KOPT-K1 (cell line): ENCODE measurements at regions not wholly inside any gene's neighbourhood (a gene's known extent, or its start where the extent isn't known, plus 50 kb on each side); places are given as distances from the start of the nearest gene placed in this dataset.

ENCODE experiments used
- H3K27ac ChIP-seq: fragments of 200-600 bp; sonication (generic); 2 replicates; pipeline ENCODE4 v1.5.1; 2016; ENCODE audit warnings: antibody characterized with exemption, mild to moderate bottlenecking, low read depth, low read length; ENCODE audit not compliant: poor library complexity, severe bottlenecking
- H3K36me3 ChIP-seq: fragments of 200-600 bp; sonication (generic); 2 replicates; pipeline ENCODE4 v1.5.1; 2017; ENCODE audit warnings: antibody characterized with exemption, mild to moderate bottlenecking, low read length, moderate library complexity; ENCODE audit not compliant: insufficient read depth
- H3K9me3 ChIP-seq: fragments of 200-600 bp; sonication (generic); 2 replicates; pipeline ENCODE4 v1.5.1; 2017; ENCODE audit warnings: antibody characterized with exemption, low read length, mild to moderate bottlenecking; ENCODE audit not compliant: insufficient read depth, poor library complexity, severe bottlenecking

GRCh38 chr4:179586460-179586859 is 2144.2 kb upstream of the AGA start:
- no peaks in the 10 kb centered on the region for H3K36me3 ChIP-seq

DNA sequence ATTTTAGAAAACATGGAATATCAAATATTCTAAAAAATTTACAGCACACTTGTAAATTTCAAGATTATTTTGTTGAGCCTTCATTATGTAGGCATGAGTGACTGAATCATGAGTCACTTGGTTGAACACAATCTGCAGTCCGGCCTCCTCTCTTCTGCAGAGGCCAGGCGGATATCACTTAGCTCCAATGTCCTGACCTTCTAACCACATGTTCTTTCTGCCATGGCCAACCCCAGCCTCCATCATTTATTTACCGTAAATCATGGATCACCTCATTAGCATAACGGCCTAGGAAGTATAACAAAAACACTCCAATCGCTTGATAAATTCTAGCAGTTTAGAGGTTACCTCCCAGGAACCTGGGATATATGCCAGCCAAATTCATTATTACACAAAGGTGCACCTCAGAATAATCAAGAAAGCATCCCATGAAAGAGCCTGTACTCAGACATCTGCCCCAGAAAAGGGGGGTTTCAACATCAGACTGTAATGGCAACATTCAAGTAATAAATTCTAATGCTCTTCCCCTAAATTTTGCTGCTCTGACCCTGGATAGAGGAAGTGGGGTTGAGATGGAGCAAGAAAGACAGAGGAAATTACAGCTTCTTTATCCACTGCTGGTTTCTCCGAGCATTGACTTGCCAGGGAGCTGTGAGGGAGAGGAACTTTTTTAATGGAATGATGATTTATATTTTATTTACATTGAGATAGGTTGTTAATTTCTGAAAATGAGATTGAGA is 2153.6 kb upstream of the AGA start:
- Histone ChIP-seq H3K27ac (no peak overlapping the region), H3K9me3 (no peaks in the 10 kb centered on the region), H3K36me3 (no peaks in the 10 kb centered on the region)

More at GRCh38 chr4:179586460-179586859, 2144.2 kb upstream of the AGA start:
- H3K27ac ChIP-seq: no peak overlapping the region
- no peaks in the 10 kb centered on the region for H3K9me3 ChIP-seq

- Histone ChIP-seq H3K36me3 (no peaks in the 10 kb centered on the region), H3K9me3 (no peaks in the 10 kb centered on the region), H3K27ac (no peak overlapping the region)
These were observed 2154.4 kb upstream of the AGA start for GRCh38 chr4:179596621-179597020.

DNA sequence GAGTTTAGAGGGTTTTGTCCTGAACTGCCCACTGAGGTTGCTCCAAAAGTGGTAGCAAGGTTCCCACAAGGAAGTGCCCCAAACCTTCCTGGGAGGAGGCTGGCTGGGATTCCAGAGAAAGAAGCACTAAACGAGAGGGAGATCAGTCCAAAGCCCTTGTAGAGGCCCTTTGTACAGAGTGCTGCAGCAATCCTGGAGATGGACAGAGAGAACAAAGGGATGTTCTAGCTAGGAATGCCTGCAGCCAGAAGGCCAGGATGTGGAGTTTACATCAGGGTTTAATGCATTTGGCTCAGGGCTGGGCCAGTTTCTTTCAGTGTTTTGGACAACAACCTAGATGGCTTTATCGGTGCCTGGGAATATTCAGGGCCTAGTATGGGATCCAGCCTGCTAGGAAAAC is 2155.1 kb upstream of the AGA start:
- Histone ChIP-seq H3K9me3 (no peaks in the 10 kb centered on the region), H3K36me3 (no peaks in the 10 kb centered on the region), H3K27ac (no peak overlapping the region)

GRCh38 chr4:179601671-179602070 is 2159.4 kb upstream of the AGA start:
- no peaks in the 10 kb centered on the region for H3K36me3 ChIP-seq
- H3K9me3 ChIP-seq: no peaks in the 10 kb centered on the region
- no peak overlapping the region for H3K27ac ChIP-seq

DNA sequence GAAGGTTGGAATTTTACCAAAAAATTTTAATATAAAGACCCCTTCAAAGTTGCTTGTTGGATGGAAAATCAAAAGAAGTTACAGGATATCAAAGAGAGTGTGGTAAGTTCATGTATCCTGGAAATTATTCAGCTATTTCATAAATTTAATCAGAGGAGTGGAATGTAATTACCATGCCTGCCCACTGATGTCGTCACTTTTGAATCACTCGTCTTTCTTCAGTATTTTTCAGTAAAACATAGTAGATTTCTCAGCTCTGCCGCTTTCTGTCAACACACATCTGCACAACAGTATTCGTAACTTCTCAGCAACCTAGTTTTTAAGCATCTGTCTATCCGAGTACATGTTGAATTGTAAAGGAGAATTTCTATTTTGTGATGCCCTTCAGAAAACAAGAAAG is 2163.0 kb upstream of the AGA start:
- H3K9me3 ChIP-seq: no peaks in the 10 kb centered on the region
- H3K36me3 ChIP-seq: no peaks in the 10 kb centered on the region
- H3K27ac ChIP-seq: no peak overlapping the region

DNA sequence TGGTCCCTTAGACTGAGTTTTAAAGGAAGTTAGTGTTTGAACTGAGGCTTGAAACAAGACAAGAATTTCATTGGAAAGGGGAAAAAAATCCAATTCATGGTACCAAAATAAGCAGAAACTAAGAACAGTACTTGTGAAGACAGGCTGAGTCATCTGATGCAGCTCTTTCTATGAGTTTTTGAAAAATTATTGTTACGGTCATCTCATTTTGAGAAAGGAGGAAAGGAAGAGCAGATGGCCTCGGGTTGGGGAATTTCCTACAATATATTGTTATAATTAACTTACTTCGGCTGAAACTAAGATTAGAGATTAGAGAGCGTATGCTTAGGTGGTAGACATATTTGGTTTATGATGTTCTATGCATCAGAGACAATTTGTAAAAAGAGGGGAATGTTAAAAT is 2164.8 kb upstream of the AGA start:
- H3K9me3 ChIP-seq: no peaks in the 10 kb centered on the region
- no peaks in the 10 kb centered on the region for H3K36me3 ChIP-seq

DNA sequence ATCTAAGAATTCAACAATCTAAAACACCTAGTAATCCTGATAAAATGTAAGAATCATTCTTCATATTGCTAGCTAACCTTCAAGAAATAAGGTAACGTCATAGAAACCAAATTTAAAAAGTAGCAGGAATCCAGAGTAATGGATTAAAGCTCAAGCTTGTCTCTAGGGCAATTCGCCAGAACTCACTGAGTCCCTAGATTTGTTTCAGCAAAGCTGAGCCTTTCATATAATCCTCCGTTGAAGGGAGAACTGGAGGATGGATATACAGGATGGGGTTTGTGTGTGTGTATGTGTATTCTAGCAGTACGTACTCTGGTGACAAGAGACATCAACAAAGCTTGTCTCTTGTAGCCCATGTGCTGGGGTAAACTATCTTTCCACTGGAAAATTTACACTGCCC is 2173.5 kb upstream of the AGA start:
- H3K27ac ChIP-seq: no peak overlapping the region
- no peaks in the 10 kb centered on the region for H3K36me3 ChIP-seq
- H3K9me3 ChIP-seq: no peaks in the 10 kb centered on the region

More for the DNA sequence above, 2164.8 kb upstream of the AGA start:
- H3K27ac ChIP-seq: no peak overlapping the region

GRCh38 chr4:179618966-179619365 is 2176.7 kb upstream of the AGA start:
- no peaks in the 10 kb centered on the region for H3K36me3 ChIP-seq
- no peaks in the 10 kb centered on the region for H3K9me3 ChIP-seq
- no peak overlapping the region for H3K27ac ChIP-seq

DNA sequence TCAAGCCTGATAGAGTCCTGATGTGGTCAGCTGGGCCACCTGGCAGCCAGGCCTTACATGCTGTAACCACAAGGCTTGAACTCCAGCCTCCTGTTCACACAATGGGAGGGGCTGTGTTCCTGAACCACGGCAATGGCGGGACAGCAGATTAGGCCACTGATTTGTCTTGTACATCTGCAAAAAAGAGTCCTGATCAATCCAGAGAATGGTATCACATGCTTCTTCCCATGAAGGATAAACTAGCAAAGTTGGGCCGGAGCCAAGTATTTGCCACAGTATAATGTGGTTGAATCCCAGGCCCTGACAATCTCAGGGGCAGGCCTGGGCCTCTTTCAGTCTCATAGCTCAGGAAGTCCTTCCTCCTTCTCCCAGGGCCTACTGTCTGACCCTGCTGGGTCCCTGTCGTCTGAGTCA is 2182.5 kb upstream of the AGA start:
- Histone ChIP-seq H3K36me3 (no peaks in the 10 kb centered on the region), H3K27ac (no peak overlapping the region), H3K9me3 (no peaks in the 10 kb centered on the region)

GRCh38 chr4:179625406-179625805 is 2183.2 kb upstream of the AGA start:
- H3K9me3 ChIP-seq: no peaks in the 10 kb centered on the region
- H3K27ac ChIP-seq: no peak overlapping the region
- no peaks in the 10 kb centered on the region for H3K36me3 ChIP-seq

DNA sequence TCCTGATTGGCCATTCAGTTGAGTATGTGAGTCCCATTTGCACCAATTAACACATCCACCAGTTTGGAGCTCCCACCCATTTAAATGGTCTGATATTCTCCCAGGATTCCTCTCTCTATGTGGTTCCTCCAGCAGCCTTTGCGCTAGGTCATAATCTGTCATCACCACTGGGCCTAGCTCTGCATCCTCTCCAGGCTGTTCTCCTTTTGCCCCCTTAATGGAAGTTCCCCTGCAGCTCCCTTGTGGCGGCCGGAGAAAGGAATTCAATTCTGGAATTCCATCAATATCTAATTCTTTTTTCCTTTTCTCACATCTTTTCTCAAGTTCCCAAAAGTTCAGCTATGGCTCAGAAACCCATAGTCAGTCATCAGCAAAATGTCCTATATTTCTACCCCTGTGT is 2184.4 kb upstream of the AGA start:
- no peaks in the 10 kb centered on the region for H3K9me3 ChIP-seq
- no peak overlapping the region for H3K27ac ChIP-seq
- H3K36me3 ChIP-seq: no peaks in the 10 kb centered on the region

- H3K36me3 ChIP-seq: no peaks in the 10 kb centered on the region
- no peak overlapping the region for H3K27ac ChIP-seq
- no peaks in the 10 kb centered on the region for H3K9me3 ChIP-seq
These were observed 2189.1 kb upstream of the AGA start for GRCh38 chr4:179631321-179631720.

DNA sequence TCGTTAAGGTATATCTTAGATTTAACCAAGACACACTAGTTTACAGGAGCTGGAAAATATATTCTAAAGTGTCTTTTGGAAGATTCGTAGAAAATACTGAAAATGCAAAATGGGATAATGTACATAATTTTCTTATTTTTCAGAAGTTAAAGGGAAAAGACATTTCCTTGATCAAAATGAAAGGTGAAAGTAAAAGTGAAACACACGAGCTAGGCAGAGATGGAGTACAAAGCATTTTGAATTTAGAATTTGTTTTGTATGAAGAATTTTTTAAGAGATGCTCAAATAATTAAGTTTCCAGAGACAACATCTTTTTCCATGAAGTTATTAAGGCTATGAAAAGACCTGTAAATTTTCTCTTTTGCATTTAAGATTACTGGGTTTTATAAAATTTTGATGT is 2192.6 kb upstream of the AGA start:
- H3K36me3 ChIP-seq: no peaks in the 10 kb centered on the region
- peak overlapping the region; percentile 23 for H3K27ac ChIP-seq
- no peaks in the 10 kb centered on the region for H3K9me3 ChIP-seq

- Histone ChIP-seq H3K36me3 (no peaks in the 10 kb centered on the region), H3K9me3 (no peaks in the 10 kb centered on the region), H3K27ac (no peak overlapping the region)
These were observed 2220.3 kb upstream of the AGA start for GRCh38 chr4:179662522-179662921.

- no peak overlapping the region for H3K27ac ChIP-seq
- no peaks in the 10 kb centered on the region for H3K9me3 ChIP-seq
- no peaks in the 10 kb centered on the region for H3K36me3 ChIP-seq
These were observed 2221.6 kb upstream of the AGA start for GRCh38 chr4:179663641-179664429.
